B cell (primary cell): ENCODE measurements at regions not wholly inside any gene's neighbourhood (a gene's known extent, or its start where the extent isn't known, plus 50 kb on each side); places are given as distances from the start of the nearest gene placed in this dataset.

Experiments used
- ATAC-seq: fragments of 200-7000 bp; cut with Tn5 transposase; one replicate; pipeline ENCODE4 v1.10.0; 2021; ENCODE audit warnings: low read depth, mild to moderate bottlenecking, moderate number of reproducible peaks, moderate library complexity
- CTCF ChIA-PET: fragments of 350-600 bp; sonication (Branson Sonifier 250); formaldehyde crosslinking; loops from one replicate; lab custom pipeline; 2021; ENCODE audit warnings: antibody characterized with exemption, inconsistent platforms; lab: Charles Lee
- POLR2A ChIA-PET: fragments of 350-600 bp; sonication (Branson Sonifier 250); formaldehyde crosslinking; loops from one replicate; lab custom pipeline; 2021; ENCODE audit warnings: antibody characterized with exemption; lab: Charles Lee
- DNase-seq: peaks from one replicate; pipeline ENCODE4 v3.0.0; 2013
- H2AFZ ChIP-seq: 2 replicates; pipeline ENCODE4 v1.6.1; 2012; ENCODE audit warnings: mild to moderate bottlenecking, low read depth, low read length; ENCODE audit not compliant: insufficient read depth, poor library complexity, severe bottlenecking
- H3K27ac ChIP-seq, 2 donors: 1 replicate in 1 of 2; 2 replicates in 1 of 2; pipeline ENCODE4 v1.5.1; 2012 to 2013; ENCODE audit warnings: low read length in 2 of 2, mild to moderate bottlenecking in 2 of 2, moderate library complexity in 1 of 2
- H3K27me3 ChIP-seq, 4 experiments: fragments of 200-600 bp in 1 of 4; sonication (generic) in 1 of 4; replicated peaks in 1 of 4; 1 replicate in 2 of 4; 2 replicates in 2 of 4; pipeline versions ENCODE4 v1.6.1 to v1.7.0; 2013 to 2016; ENCODE audit warnings: low read length in 3 of 4, mild to moderate bottlenecking in 2 of 4, mixed read lengths in 1 of 4, moderate library complexity in 1 of 4; ENCODE audit not compliant: insufficient read depth in 4 of 4, control insufficient read depth in 3 of 4; ENCODE audit errors: control extremely low read depth in 1 of 4
- H3K36me3 ChIP-seq, 2 experiments: replicated peaks in 1 of 2; 1 replicate in 1 of 2; 2 replicates in 1 of 2; pipeline versions ENCODE4 v1.6.1 to v1.7.1; 2013; ENCODE audit warnings: low read length in 1 of 2; ENCODE audit not compliant: insufficient read depth in 2 of 2, control insufficient read depth in 1 of 2; ENCODE audit errors: control extremely low read depth in 1 of 2, extremely low read depth in 1 of 2
- H3K4me1 ChIP-seq, 2 donors: fragments of 200-600 bp in 1 of 2; sonication (generic) in 1 of 2; 1 replicate in 1 of 2; 2 replicates in 1 of 2; pipeline versions ENCODE4 v1.5.1 to v1.6.1; 2013 to 2017; ENCODE audit warnings: low read length in 2 of 2; ENCODE audit not compliant: control insufficient read depth in 2 of 2, insufficient read depth in 2 of 2
- H3K4me2 ChIP-seq: replicated peaks from 2 replicates; pipeline ENCODE3; 2012; ENCODE audit warnings: mild to moderate bottlenecking, low read depth, low read length; ENCODE audit not compliant: poor library complexity, severe bottlenecking
- H3K4me3 ChIP-seq, 5 experiments: fragments of 200-600 bp in 1 of 5; sonication (generic) in 1 of 5; 1 replicate in 3 of 5; 2 replicates in 2 of 5; pipeline versions ENCODE4 v1.5.1 to v1.7.0; 2011 to 2016; ENCODE audit warnings: low read length in 4 of 5, mild to moderate bottlenecking in 4 of 5, low read depth in 2 of 5, control low read depth in 1 of 5, moderate library complexity in 1 of 5; ENCODE audit not compliant: insufficient read depth in 1 of 5; ENCODE audit errors: control extremely low read depth in 1 of 5, extremely low read depth in 1 of 5
- H3K79me2 ChIP-seq: fragments of 200-600 bp; sonication (generic); one replicate; pipeline ENCODE4 v1.6.0; 2016; ENCODE audit warnings: low read length; ENCODE audit not compliant: control insufficient read depth, insufficient read depth
- H3K9ac ChIP-seq: fragments of 200-600 bp; sonication (generic); 2 replicates; pipeline ENCODE4 v1.6.1; 2017; ENCODE audit warnings: mild to moderate bottlenecking, low read length, moderate library complexity
- H3K9me3 ChIP-seq, 3 donors: one replicate each; pipeline versions ENCODE4 v1.6.1 to v1.7.1; 2013; ENCODE audit warnings: low read length in 2 of 3; ENCODE audit not compliant: control insufficient read depth in 2 of 3, insufficient read depth in 1 of 3; ENCODE audit errors: control extremely low read depth in 1 of 3
- H4K20me1 ChIP-seq: 2 replicates; pipeline ENCODE4 v1.6.0; 2012; ENCODE audit warnings: mild to moderate bottlenecking, low read length; ENCODE audit not compliant: insufficient read depth, control insufficient read depth, poor library complexity, severe bottlenecking
- H3K27ac Mint-ChIP-seq: one replicate; pipeline ENCODE4 v1.8.0; 2021; ENCODE audit warnings: mixed read lengths
- H3K27me3 Mint-ChIP-seq: one replicate; pipeline ENCODE4 v1.8.0; 2021; ENCODE audit warnings: mixed read lengths
- H3K4me1 Mint-ChIP-seq: one replicate; pipeline ENCODE4 v1.8.0; 2021; ENCODE audit warnings: mixed read lengths
- H3K4me3 Mint-ChIP-seq: one replicate; pipeline ENCODE4 v1.8.0; 2021; ENCODE audit warnings: mixed read lengths
- H3K9me3 Mint-ChIP-seq: one replicate; pipeline ENCODE4 v1.8.0; 2022; ENCODE audit warnings: mixed read lengths; ENCODE audit not compliant: insufficient read depth
- CTCF ChIP-seq: fragments of 200-600 bp; IDR thresholded peaks from one replicate; pipeline ENCODE4 v1.8.0; 2022; ENCODE audit warnings: antibody characterized with exemption, mild to moderate bottlenecking
- EZH2 ChIP-seq: IDR thresholded peaks from 2 replicates; pipeline ENCODE4 v1.6.1; 2012; ENCODE audit warnings: borderline replicate concordance, low read depth, mild to moderate bottlenecking, moderate library complexity, low read length; ENCODE audit not compliant: insufficient read depth, poor library complexity, severe bottlenecking
- whole genome bisulfite sequencing: methylation state at CpG from one replicate; pipeline ENCODE4 v1.1.5; 2013; ENCODE audit warnings: missing lambda C conversion rate; ENCODE audit not compliant: insufficient coverage; 5-methylcytosine and 5-hydroxymethylcytosine counted together
- intact Hi-C: fragments of 100-400 bp; cut with micrococcal nuclease; formaldehyde crosslinking; loops from one replicate; pipeline ENCODE4 v1.10.0; 2022

- Histone ChIP-seq H4K20me1 (no peaks in the 10 kb centered on the region), H3K4me1 (peaks cover 0 to 6% of the 10 kb centered on the region in 2 donors), H3K4me3 (no peak overlapping the region), H3K9me3 (peaks cover 0 to 4% (median 0%) of the 10 kb centered on the region in 3 donors), H3K9ac (no peak overlapping the region), H3K27me3 (no peaks in the 10 kb centered on the region), H2AFZ (no peak overlapping the region), H3K4me2 (no peak overlapping the region), H3K36me3 (no peaks in the 10 kb centered on the region), H3K27ac (no peak overlapping the region), H3K79me2 (no peaks in the 10 kb centered on the region)
- ChIA-PET CTCF (no interaction called here), POLR2A (no interaction called here)
- WGBS = 90% methylated on average over 1 of the region's 2 CpGs
- DNase-seq (no peak), ATAC-seq (no peak)
- intact Hi-C loops = no loop called here
- Mint-ChIP-seq H3K9me3 (no peaks in the 10 kb centered on the region), H3K4me3 (no peak overlapping the region), H3K27ac (no peak overlapping the region), H3K27me3 (peaks cover 6% of the 10 kb centered on the region), H3K4me1 (peaks cover 2% of the 10 kb centered on the region)
- TF ChIP-seq CTCF = no peak
Observed at GRCh38 chr9:105144841-105145240, 99.6 kb upstream of the SLC44A1 start.

GRCh38 chr9:105146677-105147076, 97.8 kb upstream of the SLC44A1 start:
- H2AFZ ChIP-seq = no peak overlapping the region
- H3K4me1 Mint-ChIP-seq = peaks cover 3% of the 10 kb centered on the region
- ATAC-seq (no peak), DNase-seq (no peak)
- H3K27me3 Mint-ChIP-seq = peaks cover 6% of the 10 kb centered on the region
- no peak overlapping the region for H3K9ac ChIP-seq
- ChIA-PET CTCF (no interaction called here), POLR2A (no interaction called here)
- no peak overlapping the region for H3K27ac ChIP-seq
- no peak for TF ChIP-seq CTCF
- TF ChIP-seq EZH2 = no peak
- no peaks in the 10 kb centered on the region for H3K9me3 Mint-ChIP-seq
- WGBS = 89% methylated on average over 5 of the region's 5 CpGs
- H3K27ac Mint-ChIP-seq = no peak overlapping the region
- no peak overlapping the region for H3K4me3 ChIP-seq
- H3K36me3 ChIP-seq = no peaks in the 10 kb centered on the region
- H3K9me3 ChIP-seq = no peaks in the 10 kb centered on the region
- no peak overlapping the region for H3K4me2 ChIP-seq
- peaks cover 0 to 4% of the 10 kb centered on the region in 2 donors for H3K4me1 ChIP-seq
- no peaks in the 10 kb centered on the region for H3K79me2 ChIP-seq
- no peaks in the 10 kb centered on the region for H3K27me3 ChIP-seq
- H3K4me3 Mint-ChIP-seq = no peak overlapping the region
- intact Hi-C loops = no loop called here
- no peaks in the 10 kb centered on the region for H4K20me1 ChIP-seq
